ENCODE measurements at regions not wholly inside any gene's neighbourhood (a gene's known extent, or its start where the extent isn't known, plus 50 kb on each side); places are given as distances from the start of the nearest gene placed in this dataset.
"Not testable (repeated sequence)": the region's sequence is repeated elsewhere in the genome, so short reads cannot be mapped to it uniquely, and the experiment has no call there.

- in situ Hi-C loops (cut with HindIII; ENCODE audit: low pct_unique_long_range_greater_than_20kb, low sequenced_read_pairs) = no loop called here
- no peak for DNase-seq (ENCODE audit: low read depth, low spot score)
Measured at GRCh38 chr12:58104351-58104755, 163.0 kb downstream of the ATP23 start.

GRCh38 chr12:58105225-58106119 lies 164.1 kb downstream of the ATP23 start:
- in situ Hi-C loops (cut with HindIII; ENCODE audit: low pct_unique_long_range_greater_than_20kb, low sequenced_read_pairs) = no loop called here
- DNase-seq (ENCODE audit: low read depth, low spot score) = peak; percentile 32

- DNase-seq (ENCODE audit: low read depth, low spot score) = no peak
- in situ Hi-C loops (cut with HindIII; ENCODE audit: low pct_unique_long_range_greater_than_20kb, low sequenced_read_pairs) = no loop called here
Measured at GRCh38 chr12:58106195-58106594, 164.8 kb downstream of the ATP23 start.

GRCh38 chr12:58117201-58117600 lies 175.8 kb downstream of the ATP23 start:
- in situ Hi-C loops (cut with HindIII; ENCODE audit: low pct_unique_long_range_greater_than_20kb, low sequenced_read_pairs) = no loop called here
- DNase-seq (ENCODE audit: low read depth, low spot score) = no peak

GRCh38 chr12:58117667-58118066 lies 176.3 kb downstream of the ATP23 start:
- in situ Hi-C loops (cut with HindIII; ENCODE audit: low pct_unique_long_range_greater_than_20kb, low sequenced_read_pairs) = no loop called here
- no peak for DNase-seq (ENCODE audit: low read depth, low spot score)

- in situ Hi-C loops (cut with HindIII; ENCODE audit: low pct_unique_long_range_greater_than_20kb, low sequenced_read_pairs); DNase-seq (ENCODE audit: low read depth, low spot score): not testable (repeated sequence)
Measured at GRCh38 chr12:58125761-58126160, 184.4 kb downstream of the ATP23 start.

- in situ Hi-C loops (cut with HindIII; ENCODE audit: low pct_unique_long_range_greater_than_20kb, low sequenced_read_pairs) = no loop called here
- no peak for DNase-seq (ENCODE audit: low read depth, low spot score)
Measured at GRCh38 chr12:58131986-58132755, 190.8 kb downstream of the ATP23 start.

GRCh38 chr12:58138424-58138823 lies 197.1 kb downstream of the ATP23 start:
- DNase-seq (ENCODE audit: low read depth, low spot score) = no peak
- in situ Hi-C loops (cut with HindIII; ENCODE audit: low pct_unique_long_range_greater_than_20kb, low sequenced_read_pairs) = no loop called here

- DNase-seq (ENCODE audit: low read depth, low spot score) = no peak
- in situ Hi-C loops (cut with HindIII; ENCODE audit: low pct_unique_long_range_greater_than_20kb, low sequenced_read_pairs) = no loop called here
Measured at GRCh38 chr12:58139894-58140293, 198.5 kb downstream of the ATP23 start.

- no peak for DNase-seq (ENCODE audit: low read depth, low spot score)
- in situ Hi-C loops (cut with HindIII; ENCODE audit: low pct_unique_long_range_greater_than_20kb, low sequenced_read_pairs) = no loop called here
Measured at GRCh38 chr12:58140395-58140794, 199.0 kb downstream of the ATP23 start.

- in situ Hi-C loops (cut with HindIII; ENCODE audit: low pct_unique_long_range_greater_than_20kb, low sequenced_read_pairs) = no loop called here
Measured at GRCh38 chr12:58142991-58143390, 201.6 kb downstream of the ATP23 start.

GRCh38 chr12:58143498-58143995 lies 202.2 kb downstream of the ATP23 start:
- in situ Hi-C loops (cut with HindIII; ENCODE audit: low pct_unique_long_range_greater_than_20kb, low sequenced_read_pairs) = no loop called here
- no peak for DNase-seq (ENCODE audit: low read depth, low spot score)

More at GRCh38 chr12:58142991-58143390, 201.6 kb downstream of the ATP23 start:
- no peak for DNase-seq (ENCODE audit: low read depth, low spot score)

- in situ Hi-C loops (cut with HindIII; ENCODE audit: low pct_unique_long_range_greater_than_20kb, low sequenced_read_pairs) = no loop called here
- peak; percentile 12 for DNase-seq (ENCODE audit: low read depth, low spot score)
Measured at GRCh38 chr12:58148405-58148804, 207.0 kb downstream of the ATP23 start.

GRCh38 chr12:58148976-58149375 lies 207.6 kb downstream of the ATP23 start:
- no peak for DNase-seq (ENCODE audit: low read depth, low spot score)
- in situ Hi-C loops (cut with HindIII; ENCODE audit: low pct_unique_long_range_greater_than_20kb, low sequenced_read_pairs) = no loop called here

GRCh38 chr12:58154359-58154758 lies 213.0 kb downstream of the ATP23 start:
- no peak for DNase-seq (ENCODE audit: low read depth, low spot score)
- in situ Hi-C loops (cut with HindIII; ENCODE audit: low pct_unique_long_range_greater_than_20kb, low sequenced_read_pairs) = no loop called here

- in situ Hi-C loops (cut with HindIII; ENCODE audit: low pct_unique_long_range_greater_than_20kb, low sequenced_read_pairs) = no loop called here
Measured at GRCh38 chr12:58156697-58157096, 215.3 kb downstream of the ATP23 start.

GRCh38 chr12:58159941-58160340 lies 218.6 kb downstream of the ATP23 start:
- in situ Hi-C loops (cut with HindIII; ENCODE audit: low pct_unique_long_range_greater_than_20kb, low sequenced_read_pairs) = no loop called here
- no peak for DNase-seq (ENCODE audit: low read depth, low spot score)

More at GRCh38 chr12:58156697-58157096, 215.3 kb downstream of the ATP23 start:
- no peak for DNase-seq (ENCODE audit: low read depth, low spot score)

GRCh38 chr12:58161773-58162172 lies 220.4 kb downstream of the ATP23 start:
- in situ Hi-C loops (cut with HindIII; ENCODE audit: low pct_unique_long_range_greater_than_20kb, low sequenced_read_pairs) = no loop called here
- no peak for DNase-seq (ENCODE audit: low read depth, low spot score)
